ENCODE measurements at regions not wholly inside any gene's neighbourhood (a gene's known extent, or its start where the extent isn't known, plus 50 kb on each side); places are given as distances from the start of the nearest gene placed in this dataset.
A peak's percentile ranks its signal among the peaks of the same experiment; 100 is the strongest.

DNA sequence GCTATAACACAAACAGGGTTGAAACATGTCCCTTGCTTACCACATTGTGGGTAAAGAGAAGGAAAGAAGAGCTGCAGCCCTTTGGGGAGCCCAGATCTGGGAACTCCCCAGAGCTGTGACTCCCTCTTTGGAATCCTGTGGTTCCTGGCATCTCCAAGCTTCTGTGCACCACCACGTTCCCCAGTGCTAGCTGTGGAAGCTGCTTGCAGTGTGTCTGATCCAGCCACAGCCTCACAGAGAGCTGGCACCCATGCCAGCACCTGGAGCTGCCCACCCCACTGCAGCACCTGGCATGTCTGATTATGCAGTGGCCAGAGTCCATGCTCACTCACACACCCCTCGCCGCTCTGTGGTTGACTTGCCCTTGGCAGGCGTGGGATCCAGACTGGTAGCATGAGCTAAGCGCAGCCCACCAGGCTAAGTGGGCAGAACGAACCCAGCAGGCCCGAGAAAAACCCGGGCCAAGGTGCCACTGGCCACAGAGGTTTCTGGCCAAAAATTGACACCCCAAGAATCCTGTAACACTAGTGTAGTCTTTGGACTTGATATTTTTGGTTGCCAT is 252.6 kb upstream of the KCNJ16 start:
- ChIA-PET POLR2A (interaction anchor here (0.9 kb wide), 1 partner anchor 27 kb away, joined by 4 read pairs; no protein-coding TSS in a partner anchor), CTCF (interaction anchor here (0.9 to 1.3 kb wide), 3 partner anchors 12 to 20 kb away, joined by 3 to 5 read pairs (median 3); no protein-coding TSS in a partner anchor)
- Histone ChIP-seq H3K27ac (ENCODE audit: low read depth in 2 of 2, low read length in 1 of 2) (no peak overlapping the region), H3K9me3 (no peaks in the 10 kb centered on the region), H3K9ac (no peak overlapping the region), H3K4me3 (ENCODE audit: low read depth in 2 of 2, low read length in 1 of 2) (no peak overlapping the region), H3K9me2 (no peaks in the 10 kb centered on the region), H3K36me3 (replicated peaks in 1 of 2; ENCODE audit: control insufficient read depth in 1 of 2, insufficient read depth in 2 of 2, low read length in 1 of 2) (no peaks in the 10 kb centered on the region), H2AFZ (ENCODE audit: low read depth) (no peak overlapping the region), H3K4me1 (ENCODE audit: control insufficient read depth in 1 of 2, insufficient read depth in 2 of 2, low read depth in 1 of 2, low read length in 1 of 2) (no peaks in the 10 kb centered on the region; a peak in 1 of 4 replicates), H3K79me2 (ENCODE audit: insufficient read depth) (no peaks in the 10 kb centered on the region), H3K4me2 (no peak overlapping the region), H4K20me1 (ENCODE audit: insufficient read depth) (no peaks in the 10 kb centered on the region), H3F3A (replicated peaks; ENCODE audit: insufficient read depth) (peaks cover 2% of the 10 kb centered on the region), H3K27me3 (ENCODE audit: insufficient read depth) (no peaks in the 10 kb centered on the region)
- TF ChIP-seq, protein P1, sequence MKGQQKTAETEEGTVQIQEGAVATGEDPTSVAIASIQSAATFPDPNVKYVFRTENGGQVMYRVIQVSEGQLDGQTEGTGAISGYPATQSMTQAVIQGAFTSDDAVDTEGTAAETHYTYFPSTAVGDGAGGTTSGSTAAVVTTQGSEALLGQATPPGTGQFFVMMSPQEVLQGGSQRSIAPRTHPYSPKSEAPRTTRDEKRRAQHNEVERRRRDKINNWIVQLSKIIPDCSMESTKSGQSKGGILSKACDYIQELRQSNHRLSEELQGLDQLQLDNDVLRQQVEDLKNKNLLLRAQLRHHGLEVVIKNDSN (IDR thresholded peaks at IDR 0.05; ENCODE audit: borderline replicate concordance, low read depth): no peak
- DNase-seq: no peak
- 71% methylated on average over 8 of the region's 8 CpGs for WGBS (ENCODE audit: low lambda C conversion rate)

DNA sequence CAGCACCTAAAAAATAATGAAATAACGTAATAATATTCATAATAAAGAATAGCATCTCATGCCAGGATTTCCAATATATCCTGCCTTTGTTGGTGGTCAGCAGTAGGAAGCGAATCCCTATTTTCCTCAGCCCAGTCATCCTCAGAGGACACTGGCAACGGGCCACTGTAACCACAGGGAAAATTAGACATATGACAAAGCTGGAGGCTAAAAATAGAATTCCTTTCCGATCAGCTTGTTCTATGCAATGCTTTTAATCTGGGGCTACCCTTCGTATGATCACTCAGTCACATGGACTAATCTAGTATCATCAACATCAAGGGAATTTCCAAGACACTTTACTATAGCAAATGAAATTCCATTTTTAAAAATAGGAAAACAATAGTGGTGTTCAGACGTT is 246.9 kb upstream of the KCNJ16 start:
- CTCF ChIA-PET: interaction anchor here (1.0 to 1.2 kb wide), 2 partner anchors 21 to 260 kb away, joined by 3 read pairs; no protein-coding TSS in a partner anchor
- Histone ChIP-seq H3F3A (replicated peaks; ENCODE audit: insufficient read depth) (peaks cover 16% of the 10 kb centered on the region), H3K27me3 (ENCODE audit: insufficient read depth) (no peaks in the 10 kb centered on the region), H3K9ac (no peak overlapping the region), H3K4me3 (ENCODE audit: low read depth in 2 of 2, low read length in 1 of 2) (no peak overlapping the region), H2AFZ (ENCODE audit: low read depth) (peak overlapping the region; percentile 20; the same call in 1 of the 2 replicates), H3K9me2 (no peaks in the 10 kb centered on the region), H3K4me1 (ENCODE audit: control insufficient read depth in 1 of 2, insufficient read depth in 2 of 2, low read depth in 1 of 2, low read length in 1 of 2) (no peaks in the 10 kb centered on the region; a peak in 2 of 4 replicates), H3K27ac (ENCODE audit: low read depth in 2 of 2, low read length in 1 of 2) (peak overlapping the region in 1 of 2 experiments; percentile 34; a peak in 1 of 4 replicates), H4K20me1 (ENCODE audit: insufficient read depth) (no peaks in the 10 kb centered on the region), H3K9me3 (no peaks in the 10 kb centered on the region), H3K79me2 (ENCODE audit: insufficient read depth) (no peaks in the 10 kb centered on the region), H3K36me3 (replicated peaks in 1 of 2; ENCODE audit: control insufficient read depth in 1 of 2, insufficient read depth in 2 of 2, low read length in 1 of 2) (no peaks in the 10 kb centered on the region), H3K4me2 (0 out of 2 replicates have a peak overlapping the region, but pooled peaks have one; percentile 1)
- 24% methylated on average over 6 of the region's 6 CpGs for WGBS (ENCODE audit: low lambda C conversion rate)
- POLR2A ChIA-PET: no interaction called here
- no peak for DNase-seq
- TF ChIP-seq NFIC (IDR thresholded peaks at IDR 0.05; ENCODE audit: borderline replicate concordance) (peak; percentile 46), CHD2 (IDR thresholded peaks at IDR 0.05; ENCODE audit: low read length, partially characterized antibody) (no peak), MXI1 (IDR thresholded peaks at IDR 0.05; ENCODE audit: low read depth, low read length) (no peak), MEF2A (IDR thresholded peaks at IDR 0.05; ENCODE audit: borderline replicate concordance, low read depth) (peak; percentile 88), GABPA (IDR thresholded peaks at IDR 0.05; ENCODE audit: low read depth) (no peak)
- TF ChIP-seq, protein P2, sequence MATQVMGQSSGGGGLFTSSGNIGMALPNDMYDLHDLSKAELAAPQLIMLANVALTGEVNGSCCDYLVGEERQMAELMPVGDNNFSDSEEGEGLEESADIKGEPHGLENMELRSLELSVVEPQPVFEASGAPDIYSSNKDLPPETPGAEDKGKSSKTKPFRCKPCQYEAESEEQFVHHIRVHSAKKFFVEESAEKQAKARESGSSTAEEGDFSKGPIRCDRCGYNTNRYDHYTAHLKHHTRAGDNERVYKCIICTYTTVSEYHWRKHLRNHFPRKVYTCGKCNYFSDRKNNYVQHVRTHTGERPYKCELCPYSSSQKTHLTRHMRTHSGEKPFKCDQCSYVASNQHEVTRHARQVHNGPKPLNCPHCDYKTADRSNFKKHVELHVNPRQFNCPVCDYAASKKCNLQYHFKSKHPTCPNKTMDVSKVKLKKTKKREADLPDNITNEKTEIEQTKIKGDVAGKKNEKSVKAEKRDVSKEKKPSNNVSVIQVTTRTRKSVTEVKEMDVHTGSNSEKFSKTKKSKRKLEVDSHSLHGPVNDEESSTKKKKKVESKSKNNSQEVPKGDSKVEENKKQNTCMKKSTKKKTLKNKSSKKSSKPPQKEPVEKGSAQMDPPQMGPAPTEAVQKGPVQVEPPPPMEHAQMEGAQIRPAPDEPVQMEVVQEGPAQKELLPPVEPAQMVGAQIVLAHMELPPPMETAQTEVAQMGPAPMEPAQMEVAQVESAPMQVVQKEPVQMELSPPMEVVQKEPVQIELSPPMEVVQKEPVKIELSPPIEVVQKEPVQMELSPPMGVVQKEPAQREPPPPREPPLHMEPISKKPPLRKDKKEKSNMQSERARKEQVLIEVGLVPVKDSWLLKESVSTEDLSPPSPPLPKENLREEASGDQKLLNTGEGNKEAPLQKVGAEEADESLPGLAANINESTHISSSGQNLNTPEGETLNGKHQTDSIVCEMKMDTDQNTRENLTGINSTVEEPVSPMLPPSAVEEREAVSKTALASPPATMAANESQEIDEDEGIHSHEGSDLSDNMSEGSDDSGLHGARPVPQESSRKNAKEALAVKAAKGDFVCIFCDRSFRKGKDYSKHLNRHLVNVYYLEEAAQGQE (IDR thresholded peaks at IDR 0.05; ENCODE audit: low read depth, low read length): no peak

All from SK-N-SH (cell line).